Calu3 (cell line): ENCODE measurements at regions not wholly inside any gene's neighbourhood (a gene's known extent, or its start where the extent isn't known, plus 50 kb on each side); places are given as distances from the start of the nearest gene placed in this dataset.

ENCODE experiments used
- BruUV-seq: library from RNA; stranded (reverse); fragments of 400-500 nt; replicated peaks from 2 replicates; lab custom pipeline; 2021; lab: Mats Ljungman, UMichigan
- CTCF ChIA-PET: fragments of 300-600 bp; sonication (Branson Sonifier 250); formaldehyde crosslinking; loops from one replicate; lab custom pipeline; 2022; ENCODE audit warnings: antibody characterized with exemption; lab: Charles Lee
- DNase-seq: peaks from one replicate; pipeline ENCODE4 v3.0.0; 2022
- H3K27ac Mint-ChIP-seq: one replicate; pipeline ENCODE4 v1.8.0; 2022; ENCODE audit warnings: mixed read lengths; ENCODE audit not compliant: unreplicated experiment
- H3K27me3 Mint-ChIP-seq: one replicate; pipeline ENCODE4 v1.8.0; 2022; ENCODE audit warnings: mixed read lengths; ENCODE audit not compliant: unreplicated experiment
- H3K36me3 Mint-ChIP-seq: one replicate; pipeline ENCODE4 v1.8.0; 2022; ENCODE audit warnings: mild to moderate bottlenecking, moderate library complexity, mixed read lengths; ENCODE audit not compliant: insufficient read depth, unreplicated experiment
- H3K4me1 Mint-ChIP-seq: one replicate; pipeline ENCODE4 v1.8.0; 2022; ENCODE audit warnings: mild to moderate bottlenecking, low read depth, mixed read lengths; ENCODE audit not compliant: unreplicated experiment
- H3K4me3 Mint-ChIP-seq: one replicate; pipeline ENCODE4 v1.8.0; 2022; ENCODE audit warnings: mild to moderate bottlenecking, low read depth, moderate library complexity, mixed read lengths; ENCODE audit not compliant: unreplicated experiment
- H3K9me3 Mint-ChIP-seq: one replicate; pipeline ENCODE4 v1.8.0; 2022; ENCODE audit warnings: low read depth, mixed read lengths; ENCODE audit not compliant: unreplicated experiment
- CTCF ChIP-seq: fragments of 200-600 bp; IDR thresholded peaks from one replicate; pipeline ENCODE4 v1.8.0; 2022; ENCODE audit warnings: antibody characterized with exemption; ENCODE audit not compliant: unreplicated experiment
- intact Hi-C: fragments of 100-400 bp; cut with micrococcal nuclease; formaldehyde crosslinking; loops from one replicate; pipeline ENCODE4 v1.10.0; 2022; ENCODE audit not compliant: unreplicated experiment

- H3K4me3 Mint-ChIP-seq, result no peak overlapping the region
- H3K27ac Mint-ChIP-seq, result no peak overlapping the region
- no peaks in the 10 kb centered on the region for H3K4me1 Mint-ChIP-seq
- H3K36me3 Mint-ChIP-seq, result no peaks in the 10 kb centered on the region
- no peaks in the 10 kb centered on the region for H3K27me3 Mint-ChIP-seq
- no peak for TF ChIP-seq CTCF
- CTCF ChIA-PET, result no interaction called here
- BruUV-seq, result no TSS peak
- intact Hi-C loops, result no loop called here
- H3K9me3 Mint-ChIP-seq, result peaks cover 8% of the 10 kb centered on the region
- no peak for DNase-seq
These were observed 72.5 kb downstream of the LIG4 start for GRCh38 chr13:108142702-108143436.

DNA sequence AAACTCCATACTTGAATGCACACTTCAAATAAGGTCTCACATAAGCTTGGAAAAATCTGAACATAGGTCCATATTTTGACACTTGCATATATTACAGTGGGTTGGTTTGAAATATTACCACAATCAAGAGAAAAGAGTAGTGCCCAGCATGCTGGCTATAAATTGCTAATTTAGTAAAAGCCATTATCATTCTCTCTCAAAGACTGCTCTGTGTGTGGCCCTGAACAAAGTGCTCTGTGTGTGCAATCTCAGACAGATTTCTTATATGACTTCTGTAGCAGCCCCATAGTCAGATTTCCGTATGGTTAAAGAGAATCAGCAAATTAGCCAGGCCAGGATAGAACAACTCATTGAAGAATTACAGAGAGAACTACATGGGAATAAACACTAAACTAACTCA, 78.2 kb downstream of the LIG4 start:
- DNase-seq, result no peak
- Mint-ChIP-seq H3K27me3 (no peaks in the 10 kb centered on the region), H3K27ac (no peak overlapping the region), H3K4me1 (no peaks in the 10 kb centered on the region), H3K4me3 (no peak overlapping the region), H3K36me3 (no peaks in the 10 kb centered on the region), H3K9me3 (no peaks in the 10 kb centered on the region)
- CTCF ChIA-PET, result no interaction called here
- no peak for TF ChIP-seq CTCF
- BruUV-seq, result no TSS peak
- intact Hi-C loops, result no loop called here

DNA sequence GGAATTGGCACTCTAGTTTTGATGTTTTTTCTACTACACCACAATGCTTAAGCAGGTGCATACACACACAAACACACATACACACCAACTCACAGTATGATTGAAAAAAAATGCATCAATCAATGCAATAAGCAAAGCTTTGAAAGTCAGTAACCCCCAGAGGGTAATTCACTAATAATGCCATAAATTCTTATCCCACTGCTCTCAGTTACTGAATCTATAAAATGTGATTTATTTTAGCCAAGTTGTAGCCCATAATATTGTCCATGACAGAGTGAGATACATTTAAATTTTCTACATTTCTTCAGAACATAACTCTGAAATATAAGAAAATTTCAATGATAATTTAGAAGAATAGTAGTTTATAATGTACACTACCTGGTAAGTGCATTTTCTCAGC, 87.9 kb downstream of the LIG4 start:
- Mint-ChIP-seq H3K4me1 (no peaks in the 10 kb centered on the region), H3K27ac (no peak overlapping the region), H3K9me3 (no peaks in the 10 kb centered on the region), H3K4me3 (no peak overlapping the region), H3K27me3 (no peaks in the 10 kb centered on the region), H3K36me3 (no peaks in the 10 kb centered on the region)
- no peak for TF ChIP-seq CTCF
- CTCF ChIA-PET, result no interaction called here
- no TSS peak for BruUV-seq
- DNase-seq, result no peak
- intact Hi-C loops, result no loop called here

GRCh38 chr13:108126056-108126455, 89.3 kb downstream of the LIG4 start:
- no peak for DNase-seq
- Mint-ChIP-seq H3K27ac (no peak overlapping the region), H3K4me3 (no peak overlapping the region), H3K27me3 (no peaks in the 10 kb centered on the region), H3K4me1 (no peaks in the 10 kb centered on the region), H3K36me3 (no peaks in the 10 kb centered on the region), H3K9me3 (no peaks in the 10 kb centered on the region)
- intact Hi-C loops, result no loop called here
- TF ChIP-seq CTCF, result no peak
- no TSS peak for BruUV-seq
- CTCF ChIA-PET, result no interaction called here
